Gastrocnemius medialis (tissue), 4 donors: ENCODE measurements at regions not wholly inside any gene's neighbourhood (a gene's known extent, or its start where the extent isn't known, plus 50 kb on each side); places are given as distances from the start of the nearest gene placed in this dataset.

Source experiments
- ATAC-seq, 2 donors: fragments of 150-250 bp; one replicate each; pipeline ENCODE4 v1.9.1; 2016
- DNase-seq, 2 donors: peaks; one replicate each; pipeline ENCODE4 v3.0.0-alpha.2; 2019
- H3K27ac ChIP-seq, 4 donors: fragments of 200-600 bp; sonication (generic); 1 replicate in 1 of 4; 2 replicates in 3 of 4; pipeline ENCODE4 v1.5.1; 2016 to 2018; ENCODE audit warnings: mild to moderate bottlenecking in 2 of 4, moderate library complexity in 1 of 4
- H3K27me3 ChIP-seq, 3 donors: fragments of 200-600 bp; sonication (generic) in 2 of 3; 1 replicate in 1 of 3; 2 replicates in 2 of 3; pipeline versions ENCODE4 v1.5.1 to v1.6.0; 2016 to 2019; ENCODE audit warnings: mild to moderate bottlenecking in 1 of 3, moderate library complexity in 1 of 3
- H3K36me3 ChIP-seq, 2 donors: fragments of 200-600 bp; sonication (generic) in 1 of 2; one replicate each; pipeline ENCODE4 v1.5.1; 2017 to 2018
- H3K4me1 ChIP-seq, 2 donors: fragments of 200-600 bp; sonication (generic) in 1 of 2; one replicate each; pipeline ENCODE4 v1.5.1; 2016 to 2017; ENCODE audit warnings: mild to moderate bottlenecking in 2 of 2
- H3K4me3 ChIP-seq, 4 donors: fragments of 200-600 bp; sonication (generic) in 3 of 4; 1 replicate in 1 of 4; 2 replicates in 3 of 4; pipeline ENCODE4 v1.5.1; 2016 to 2019; ENCODE audit warnings: mild to moderate bottlenecking in 2 of 4
- H3K9me3 ChIP-seq, 3 donors: fragments of 200-600 bp; sonication (generic) in 2 of 3; 1 replicate in 1 of 3; 2 replicates in 2 of 3; pipeline ENCODE4 v1.5.1; 2016 to 2019
- CTCF ChIP-seq, 5 experiments: fragments of 450-650 bp in 3 of 5; fragments of 200-600 bp in 2 of 5; sonication (generic) in 2 of 5; IDR thresholded peaks in 4 of 5; conservative IDR thresholded peaks in 1 of 5; 1 replicate in 4 of 5; 2 replicates in 1 of 5; pipeline ENCODE4 v1.5.1; 2016 to 2019; ENCODE audit warnings: antibody characterized with exemption in 5 of 5, mild to moderate bottlenecking in 3 of 5, moderate library complexity in 3 of 5
- POLR2A ChIP-seq, 2 donors: fragments of 450-650 bp; IDR thresholded peaks; one replicate each; pipeline ENCODE4 v1.6.1; 2017; ENCODE audit warnings: antibody characterized with exemption in 2 of 2, mild to moderate bottlenecking in 2 of 2, moderate library complexity in 2 of 2
- in situ Hi-C, 4 donors: fragments of 200-750 bp; cut with MboI; loops; one replicate each; pipeline versions ENCODE4 v1.15.0 to v1.8.0; 2017; ENCODE audit warnings: low sequenced_read_pairs in 4 of 4
- intact Hi-C: fragments of 100-400 bp; cut with DNase I; formaldehyde crosslinking; loops from one replicate; pipeline ENCODE4 v1.15.1; 2023; ENCODE audit warnings: low total_unique reads

- in situ Hi-C loops: loop anchor here in 1 of 4 donors (5.0 kb wide), 1 partner anchor 133 kb away; no protein-coding TSS in a partner anchor
- intact Hi-C loops: loop anchor here (5.0 to 10.0 kb wide), 4 partner anchors 58 to 240 kb away; partner anchors contain the start of genes CNIH3 and WDR26
- H3K4me3 ChIP-seq: no peak overlapping the region
- H3K27ac ChIP-seq: peak overlapping the region; percentile 79 to 86 (median 82)
- H3K9me3 ChIP-seq: no peaks in the 10 kb centered on the region
- peaks cover 47 to 51% of the 10 kb centered on the region in 2 donors for H3K4me1 ChIP-seq
- H3K27me3 ChIP-seq: no peaks in the 10 kb centered on the region
- H3K36me3 ChIP-seq: no peaks in the 10 kb centered on the region
- DNase-seq (no peak), ATAC-seq (no peak)
- TF ChIP-seq POLR2A (IDR thresholded peaks at IDR 0.05): no peak
- no peak for TF ChIP-seq CTCF (IDR thresholded peaks at IDR 0.05 in 4 of 5, conservative IDR thresholded peaks at IDR 0.05 in 1 of 5)
Measured at GRCh38 chr1:224504297-224505041, 69.9 kb upstream of the WDR26 start.

DNA sequence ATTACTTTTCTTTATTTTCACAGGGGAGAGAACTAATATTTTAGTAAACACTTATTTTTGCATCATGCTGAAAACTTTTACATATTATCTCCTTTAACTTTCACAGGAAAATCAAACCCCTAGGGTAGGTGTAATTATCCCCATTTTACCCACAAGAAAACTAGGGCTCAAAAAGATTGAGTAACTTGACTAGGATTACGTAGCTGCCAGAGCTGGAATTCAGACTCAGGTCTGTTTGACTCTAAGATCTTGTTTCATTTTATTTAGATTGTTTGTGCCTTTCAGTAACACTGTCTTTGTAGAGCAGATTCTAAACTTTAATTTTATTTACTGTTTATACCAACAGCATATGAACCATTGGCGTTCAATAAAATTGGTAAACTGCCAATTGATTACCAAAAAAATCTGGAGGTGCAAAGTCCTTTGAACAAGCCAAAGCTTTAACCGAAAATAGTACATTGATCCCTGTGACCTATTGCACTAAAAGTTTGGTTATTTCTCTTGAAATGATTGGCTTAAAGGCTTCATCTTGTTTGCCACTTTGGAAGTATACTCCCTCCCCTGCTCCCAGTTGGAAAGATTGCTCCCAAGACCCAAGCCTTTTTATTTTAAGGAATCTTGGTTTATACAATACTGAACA, 71.0 kb upstream of the WDR26 start:
- H3K9me3 ChIP-seq: no peaks in the 10 kb centered on the region
- ATAC-seq: no peak
- peaks cover 47 to 51% of the 10 kb centered on the region in 2 donors for H3K4me1 ChIP-seq
- intact Hi-C loops (loop anchor here (5.0 to 10.0 kb wide), 2 partner anchors 57 to 239 kb away; no protein-coding TSS in a partner anchor), in situ Hi-C loops (loop anchor here in 1 of 4 donors (5.0 kb wide), 1 partner anchor 132 kb away; no protein-coding TSS in a partner anchor)
- TF ChIP-seq CTCF (IDR thresholded peaks at IDR 0.05 in 4 of 5, conservative IDR thresholded peaks at IDR 0.05 in 1 of 5): no peak
- TF ChIP-seq POLR2A (IDR thresholded peaks at IDR 0.05): no peak
- peak overlapping the region; percentile 46 to 82 (median 62) for H3K27ac ChIP-seq
- no peaks in the 10 kb centered on the region for H3K27me3 ChIP-seq
- H3K36me3 ChIP-seq: no peaks in the 10 kb centered on the region
- no peak for DNase-seq
- H3K4me3 ChIP-seq: no peak overlapping the region

DNA sequence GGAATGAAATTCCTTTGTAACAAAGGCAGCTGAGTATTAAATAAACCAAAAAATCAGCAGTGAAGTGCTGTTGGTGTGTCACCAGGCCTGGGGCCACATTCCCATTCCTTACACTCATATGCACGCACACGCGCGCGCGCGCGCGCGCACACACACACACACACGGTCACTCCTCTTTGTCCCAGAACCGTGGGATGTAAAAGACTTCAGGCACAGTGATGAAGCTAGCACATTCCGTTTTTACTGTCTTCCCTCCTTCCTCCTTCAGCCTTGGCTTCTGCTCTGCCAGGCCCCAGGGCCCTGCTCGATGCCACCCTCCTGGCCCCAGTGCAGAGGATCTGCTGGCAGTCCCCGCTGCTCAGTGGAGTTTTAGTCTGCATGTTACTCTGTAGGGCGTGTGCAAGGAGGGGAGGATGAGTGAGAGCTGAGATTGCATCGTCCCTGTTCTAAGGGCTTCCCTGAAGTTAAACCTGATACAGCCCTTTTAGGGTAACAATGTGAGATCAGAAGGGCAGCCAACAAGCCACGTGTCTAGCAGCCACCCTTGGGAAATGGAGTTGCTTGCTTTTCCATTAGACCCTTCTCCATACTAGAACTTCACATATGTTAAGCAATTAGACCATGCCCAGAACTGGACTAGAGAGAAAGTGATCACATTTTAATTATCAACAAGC, 71.7 kb upstream of the WDR26 start:
- H3K27me3 ChIP-seq: no peaks in the 10 kb centered on the region
- H3K4me3 ChIP-seq: no peak overlapping the region
- TF ChIP-seq CTCF (IDR thresholded peaks at IDR 0.05 in 4 of 5, conservative IDR thresholded peaks at IDR 0.05 in 1 of 5): no peak
- TF ChIP-seq POLR2A (IDR thresholded peaks at IDR 0.05): no peak
- H3K9me3 ChIP-seq: no peaks in the 10 kb centered on the region
- H3K4me1 ChIP-seq: peaks cover 47 to 51% of the 10 kb centered on the region in 2 donors
- intact Hi-C loops: loop anchor here (5.0 to 10.0 kb wide), 2 partner anchors 56 to 239 kb away; no protein-coding TSS in a partner anchor
- no peaks in the 10 kb centered on the region for H3K36me3 ChIP-seq
- in situ Hi-C loops: loop anchor here in 1 of 4 donors (5.0 kb wide), 1 partner anchor 131 kb away; no protein-coding TSS in a partner anchor
- ATAC-seq (peak; percentile 17 to 51), DNase-seq (peak in 1 of 2 donors; percentile 50)
- H3K27ac ChIP-seq: peak overlapping the region; percentile 40 to 82 (median 55)

GRCh38 chr1:224507771-224508523, 73.3 kb upstream of the WDR26 start:
- in situ Hi-C loops: loop anchor here in 1 of 4 donors (5.0 kb wide), 1 partner anchor 129 kb away; no protein-coding TSS in a partner anchor
- Histone ChIP-seq H3K9me3 (no peaks in the 10 kb centered on the region), H3K4me1 (peaks cover 37 to 39% of the 10 kb centered on the region in 2 donors), H3K27ac (no peak overlapping the region), H3K36me3 (no peaks in the 10 kb centered on the region), H3K27me3 (no peaks in the 10 kb centered on the region), H3K4me3 (no peak overlapping the region)
- TF ChIP-seq POLR2A (IDR thresholded peaks at IDR 0.05) (no peak), CTCF (IDR thresholded peaks at IDR 0.05 in 4 of 5, conservative IDR thresholded peaks at IDR 0.05 in 1 of 5) (no peak)
- DNase-seq: no peak
- intact Hi-C loops: loop anchor here (5.0 to 10.0 kb wide), 2 partner anchors 54 to 237 kb away; no protein-coding TSS in a partner anchor
- ATAC-seq: no peak
